H1 (cell line): ENCODE measurements at regions not wholly inside any gene's neighbourhood (a gene's known extent, or its start where the extent isn't known, plus 50 kb on each side); places are given as distances from the start of the nearest gene placed in this dataset.

Source experiments
- CTCF ChIA-PET: fragments of 300-600 bp; sonication (Branson Sonifier 250); formaldehyde crosslinking; loops from one replicate; lab custom pipeline; 2021; ENCODE audit not compliant: partially characterized antibody; lab: Charles Lee
- POLR2A ChIA-PET: fragments of 300-600 bp; sonication (Branson Sonifier 250); formaldehyde crosslinking; loops from one replicate; lab custom pipeline; 2021; ENCODE audit warnings: inconsistent platforms; ENCODE audit not compliant: partially characterized antibody; lab: Charles Lee
- DNase-seq, 2 experiments: peaks; one replicate each; pipeline versions ENCODE4 v3.0.0 to v3.0.0-alpha.2; 2010 to 2022; ENCODE audit warnings: low spot score in 2 of 2, low read depth in 1 of 2, mixed read lengths in 1 of 2
- FAIRE-seq: peaks from 2 replicates; lab custom pipeline; 2011; peaks lifted over from hg19 to GRCh38; lab: Jason Lieb, UNC
- H2AFZ ChIP-seq: 2 replicates; pipeline ENCODE4 v1.8.1; 2012; ENCODE audit warnings: low read length, inconsistent platforms
- H2AK5ac ChIP-seq: 2 replicates; pipeline ENCODE4 v1.6.1; 2013; ENCODE audit warnings: low read depth, low read length
- H2BK120ac ChIP-seq: replicated peaks from 2 replicates; pipeline ENCODE3; 2013; ENCODE audit warnings: low read depth, low read length, inconsistent platforms
- H2BK12ac ChIP-seq: 2 replicates; pipeline ENCODE4 v1.6.1; 2013; ENCODE audit warnings: low read depth, low read length
- H2BK15ac ChIP-seq: 2 replicates; pipeline ENCODE4 v1.6.1; 2013; ENCODE audit warnings: low read length
- H2BK20ac ChIP-seq: 2 replicates; pipeline ENCODE4 v1.6.1; 2013; ENCODE audit warnings: low read length
- H2BK5ac ChIP-seq: 2 replicates; pipeline ENCODE4 v1.6.1; 2013; ENCODE audit warnings: low read depth, low read length
- H3K14ac ChIP-seq: 2 replicates; pipeline ENCODE4 v1.6.1; 2013; ENCODE audit warnings: inconsistent platforms; ENCODE audit not compliant: insufficient read length
- H3K18ac ChIP-seq: 2 replicates; pipeline ENCODE4 v1.6.1; 2013; ENCODE audit warnings: low read length; ENCODE audit errors: extremely low read depth
- H3K23ac ChIP-seq: 2 replicates; pipeline ENCODE4 v1.6.1; 2013; ENCODE audit warnings: inconsistent platforms; ENCODE audit not compliant: insufficient read length
- H3K23me2 ChIP-seq: 2 replicates; pipeline ENCODE4 v1.6.1; 2013; ENCODE audit warnings: low read depth, low read length
- H3K27ac ChIP-seq: 2 replicates; pipeline ENCODE4 v1.6.1; 2011; ENCODE audit warnings: low read depth, low read length, inconsistent platforms
- H3K27me3 ChIP-seq, 4 experiments: replicated peaks in 1 of 4; 1 replicate in 1 of 4; 2 replicates in 3 of 4; pipeline versions ENCODE4 v1.6.1 to v1.8.1; 2011 to 2013; ENCODE audit warnings: low read length in 3 of 4, mild to moderate bottlenecking in 3 of 4, inconsistent platforms in 2 of 4, mixed read lengths in 2 of 4, moderate library complexity in 1 of 4; ENCODE audit not compliant: control insufficient read depth in 3 of 4, insufficient read depth in 3 of 4; ENCODE audit errors: extremely low read depth in 1 of 4
- H3K36me3 ChIP-seq, 4 experiments: 2 replicates each; pipeline versions ENCODE4 v1.6.1 to v1.8.1; 2011 to 2013; ENCODE audit warnings: mild to moderate bottlenecking in 4 of 4, low read length in 3 of 4, moderate library complexity in 2 of 4, control low read depth in 1 of 4, inconsistent platforms in 1 of 4; ENCODE audit not compliant: insufficient read depth in 4 of 4, control insufficient read depth in 2 of 4
- H3K4ac ChIP-seq: replicated peaks from 2 replicates; pipeline ENCODE3; 2013; ENCODE audit warnings: low read length, low read depth, mixed read lengths, inconsistent platforms; ENCODE audit not compliant: insufficient read length
- H3K4me1 ChIP-seq, 4 experiments: replicated peaks in 1 of 4; 1 replicate in 1 of 4; 2 replicates in 3 of 4; pipeline versions ENCODE4 v1.6.1 to v1.8.1; 2011 to 2013; ENCODE audit warnings: low read length in 3 of 4, inconsistent platforms in 2 of 4, mixed read lengths in 1 of 4; ENCODE audit not compliant: insufficient read depth in 4 of 4, control insufficient read depth in 3 of 4
- H3K4me2 ChIP-seq, 2 experiments: 2 replicates each; pipeline versions ENCODE4 v1.6.1 to v1.8.1; 2011 to 2013; ENCODE audit warnings: low read depth in 2 of 2, low read length in 2 of 2, control low read depth in 1 of 2, inconsistent platforms in 1 of 2, mild to moderate bottlenecking in 1 of 2; ENCODE audit not compliant: insufficient read depth in 1 of 2
- H3K4me3 ChIP-seq, 4 experiments: fragments of 200-600, 300-600 bp in 1 of 4; sonication (generic), shearing (Covaris generic), sonication (Bioruptor Twin) in 1 of 4; 2 replicates each; pipeline versions ENCODE4 v1.5.1 to v1.8.1; 2011 to 2016; ENCODE audit warnings: low read length in 4 of 4, low read depth in 3 of 4, control low read depth in 2 of 4, inconsistent platforms in 2 of 4, mild to moderate bottlenecking in 2 of 4, mixed read lengths in 1 of 4, moderate library complexity in 1 of 4; ENCODE audit not compliant: insufficient read depth in 2 of 4; ENCODE audit errors: extremely low read depth in 1 of 4
- H3K56ac ChIP-seq: replicated peaks from 2 replicates; pipeline ENCODE3; 2013; ENCODE audit warnings: low read depth, mild to moderate bottlenecking, mixed read lengths, low read length, inconsistent platforms; ENCODE audit not compliant: insufficient read length
- H3K79me1 ChIP-seq: 2 replicates; pipeline ENCODE4 v1.6.1; 2013; ENCODE audit warnings: low read depth, low read length, control low read depth
- H3K79me2 ChIP-seq, 2 experiments: 2 replicates each; pipeline versions ENCODE4 v1.6.1 to v1.8.1; 2012 to 2013; ENCODE audit warnings: low read length in 2 of 2, mild to moderate bottlenecking in 2 of 2, inconsistent platforms in 1 of 2; ENCODE audit not compliant: insufficient read depth in 2 of 2, control insufficient read depth in 1 of 2
- H3K9ac ChIP-seq, 4 experiments: replicated peaks in 1 of 4; 1 replicate in 1 of 4; 2 replicates in 3 of 4; pipeline versions ENCODE4 v1.6.1 to v1.8.1; 2011 to 2013; ENCODE audit warnings: low read depth in 3 of 4, low read length in 3 of 4, control low read depth in 2 of 4, mild to moderate bottlenecking in 2 of 4, moderate library complexity in 2 of 4, inconsistent platforms in 1 of 4; ENCODE audit errors: extremely low read depth in 1 of 4
- H3K9me3 ChIP-seq, 2 experiments: 2 replicates each; pipeline versions ENCODE4 v1.6.1 to v1.8.1; 2012 to 2013; ENCODE audit warnings: mild to moderate bottlenecking in 2 of 2, moderate library complexity in 2 of 2, control low read depth in 1 of 2, inconsistent platforms in 1 of 2, low read depth in 1 of 2, low read length in 1 of 2, mixed read lengths in 1 of 2; ENCODE audit not compliant: insufficient read depth in 2 of 2
- H4K20me1 ChIP-seq, 2 experiments: replicated peaks in 1 of 2; 2 replicates each; pipeline versions ENCODE3 to v1.8.1; 2011 to 2013; ENCODE audit warnings: inconsistent platforms in 2 of 2, low read length in 2 of 2, mild to moderate bottlenecking in 1 of 2; ENCODE audit not compliant: insufficient read depth in 2 of 2, control insufficient read depth in 1 of 2
- H4K5ac ChIP-seq: 2 replicates; pipeline ENCODE4 v1.6.1; 2013; ENCODE audit warnings: low read length, low read depth, mixed read lengths, inconsistent platforms; ENCODE audit not compliant: insufficient read length
- H4K8ac ChIP-seq: 2 replicates; pipeline ENCODE4 v1.8.0; 2013; ENCODE audit warnings: mild to moderate bottlenecking, moderate library complexity, low read length, inconsistent platforms; ENCODE audit not compliant: insufficient read depth; ENCODE audit errors: extremely low read depth
- H4K91ac ChIP-seq: replicated peaks from 2 replicates; pipeline ENCODE3; 2013; ENCODE audit warnings: low read length, mixed read lengths, inconsistent platforms; ENCODE audit not compliant: insufficient read length
- ASH2L ChIP-seq: fragments of 200-600, 300-600 bp; sonication (generic); IDR thresholded peaks from one replicate; pipeline ENCODE4 v1.7.1; 2017; ENCODE audit warnings: low read length
- BCL11A ChIP-seq, 2 experiments: IDR thresholded peaks; one replicate each; pipeline ENCODE4 v1.6.1; 2011; ENCODE audit warnings: low read depth in 2 of 2, low read length in 2 of 2, mild to moderate bottlenecking in 2 of 2
- CEBPB ChIP-seq: IDR thresholded peaks from 2 replicates; pipeline ENCODE4 v1.6.1; 2012; ENCODE audit warnings: low read depth, low read length
- CHD1 ChIP-seq: IDR thresholded peaks from 2 replicates; pipeline ENCODE4 v1.6.1; 2012; ENCODE audit warnings: low read depth, low read length, improper control_type of control experiment
- CTCF ChIP-seq, 3 experiments: IDR thresholded peaks; 1 replicate in 2 of 3; 2 replicates in 1 of 3; pipeline versions ENCODE4 v1.5.1 to v1.6.1; 2011; ENCODE audit warnings: low read length in 3 of 3, mild to moderate bottlenecking in 3 of 3, inconsistent platforms in 2 of 3, low read depth in 1 of 3, moderate library complexity in 1 of 3; ENCODE audit not compliant: insufficient read depth in 1 of 3; ENCODE audit errors: control extremely low read depth in 1 of 3
- EZH2 ChIP-seq: fragments of 200-600 bp; sonication (generic); IDR thresholded peaks from 2 replicates; pipeline ENCODE4 v1.7.1; 2012; ENCODE audit warnings: low read depth, mild to moderate bottlenecking, moderate library complexity, low read length, inconsistent platforms; ENCODE audit not compliant: severe bottlenecking
- FOSL1 ChIP-seq: IDR thresholded peaks from 2 replicates; pipeline ENCODE4 v1.6.1; 2011; ENCODE audit warnings: mild to moderate bottlenecking, low read depth, low read length, moderate library complexity; ENCODE audit not compliant: insufficient read depth
- JUND ChIP-seq: IDR thresholded peaks from 2 replicates; pipeline ENCODE4 v1.6.1; 2011; ENCODE audit warnings: mild to moderate bottlenecking, improper control_type of control experiment, low read length
- KDM4A ChIP-seq: IDR thresholded peaks from one replicate; pipeline ENCODE4 v1.7.1; 2012; ENCODE audit warnings: low read depth, mild to moderate bottlenecking, moderate library complexity, low read length, inconsistent platforms; ENCODE audit not compliant: severe bottlenecking
- MAFK ChIP-seq: IDR thresholded peaks from 2 replicates; pipeline ENCODE4 v1.6.1; 2012; ENCODE audit warnings: low read depth, mild to moderate bottlenecking, improper control_type of control experiment, low read length
- POLR2A ChIP-seq, 2 experiments: IDR thresholded peaks; 1 replicate in 1 of 2; 2 replicates in 1 of 2; pipeline ENCODE4 v1.6.1; 2011; ENCODE audit warnings: low read depth in 2 of 2, low read length in 2 of 2, mild to moderate bottlenecking in 2 of 2; ENCODE audit errors: control extremely low read depth in 1 of 2
- POLR2AphosphoS5 ChIP-seq: IDR thresholded peaks from 2 replicates; pipeline ENCODE4 v1.6.1; 2011; ENCODE audit warnings: low read depth, low read length
- POU5F1 ChIP-seq: IDR thresholded peaks from 2 replicates; pipeline ENCODE4 v1.6.1; 2011; ENCODE audit warnings: low read depth, mild to moderate bottlenecking, low read length, moderate library complexity
- WGBS, 2 experiments: shearing (Covaris generic) in 1 of 2; methylation state at CpG; one replicate each; pipeline versions ENCODE4 v1.1.6 to v1.1.7; 2013 to 2015; ENCODE audit warnings: low lambda C conversion rate in 2 of 2, mixed read lengths in 2 of 2, inconsistent platforms in 1 of 2, low coverage in 1 of 2, missing lambda C conversion rate in 1 of 2; ENCODE audit not compliant: insufficient replicate concordance in 2 of 2, insufficient coverage in 1 of 2, insufficient read length in 1 of 2; ENCODE audit errors: extremely low coverage in 1 of 2, missing lambda C conversion rate in 1 of 2; 5-methylcytosine and 5-hydroxymethylcytosine counted together

DNA sequence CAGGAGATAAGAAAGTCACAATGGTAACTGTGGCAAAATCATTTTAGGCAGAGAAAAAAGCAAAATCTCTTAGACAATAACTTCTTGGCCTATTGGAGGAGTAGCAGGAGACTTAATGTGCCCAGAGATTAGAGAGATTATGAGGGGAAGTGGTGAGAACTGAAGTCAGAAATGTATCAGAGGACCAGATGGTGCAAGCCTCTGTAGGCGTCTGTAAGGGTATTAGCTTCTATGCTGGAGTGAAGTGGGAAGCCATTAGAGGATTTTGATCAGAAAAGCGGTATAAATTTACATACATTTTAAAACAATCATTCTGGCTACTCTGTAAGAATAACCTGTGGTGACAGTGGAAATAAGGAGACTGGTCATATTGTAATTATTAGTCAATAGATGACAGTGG lies 236.7 kb downstream of the FAT4 start:
- Histone ChIP-seq H4K20me1 (no peaks in the 10 kb centered on the region), H2AK5ac (no peak overlapping the region), H3K4me1 (no peaks in the 10 kb centered on the region), H2AFZ (no peak overlapping the region), H3K4me2 (no peak overlapping the region), H3K4ac (no peak overlapping the region), H2BK120ac (no peak overlapping the region), H3K23me2 (no peaks in the 10 kb centered on the region), H4K5ac (no peak overlapping the region), H3K79me2 (no peaks in the 10 kb centered on the region), H3K23ac (no peak overlapping the region), H3K14ac (no peak overlapping the region), H4K8ac (no peak overlapping the region), H3K9me3 (0 out of 4 replicates have a peak, but pooled peaks cover 0 to 2% of the 10 kb centered on the region in 2 experiments), H2BK20ac (no peak overlapping the region), H3K9ac (no peak overlapping the region), H2BK15ac (no peak overlapping the region), H3K4me3 (no peak overlapping the region), H2BK5ac (no peak overlapping the region), H3K56ac (no peak overlapping the region), H4K91ac (no peak overlapping the region), H3K27me3 (no peaks in the 10 kb centered on the region), H3K27ac (no peak overlapping the region), H2BK12ac (no peak overlapping the region), H3K79me1 (no peaks in the 10 kb centered on the region), H3K36me3 (no peaks in the 10 kb centered on the region), H3K18ac (no peak overlapping the region)
- ChIA-PET POLR2A (no interaction called here), CTCF (no interaction called here)
- 90% methylated on average over 2 of the region's 2 CpGs; no CpG with 5 or more reads in 1 of the 2 experiments for WGBS, 2 experiments
- no peak for TF ChIP-seq MAFK
- TF ChIP-seq CHD1 = no peak
- TF ChIP-seq CTCF (IDR thresholded peaks at IDR 0.05; ENCODE audit: control extremely low read depth in 1 of 3, insufficient read depth in 1 of 3, low read depth in 1 of 3, low read length in 3 of 3) = no peak
- TF ChIP-seq BCL11A (IDR thresholded peaks at IDR 0.05; ENCODE audit: low read depth in 2 of 2, low read length in 2 of 2) = no peak
- no peak for TF ChIP-seq EZH2
- no peak for TF ChIP-seq JUND
- TF ChIP-seq POU5F1 = no peak
- no peak for TF ChIP-seq POLR2AphosphoS5
- TF ChIP-seq FOSL1 = no peak
- TF ChIP-seq ASH2L = no peak
- TF ChIP-seq KDM4A = no peak
- no peak for TF ChIP-seq POLR2A (IDR thresholded peaks at IDR 0.05; ENCODE audit: control extremely low read depth in 1 of 2, low read depth in 2 of 2, low read length in 2 of 2)
- TF ChIP-seq CEBPB = no peak
- DNase-seq (no peak), FAIRE-seq (no peak)
